ENCODE measurements at regions not wholly inside any gene's neighbourhood (a gene's known extent, or its start where the extent isn't known, plus 50 kb on each side); places are given as distances from the start of the nearest gene placed in this dataset.

GRCh38 chr4:79495447-79495846 lies 87.4 kb upstream of the GK2 start:
- TF ChIP-seq EP300 (IDR thresholded peaks at IDR 0.05) (no peak), CTCF (IDR thresholded peaks at IDR 0.05) (no peak)

All from ovary (tissue), 3 donors.